ENCODE measurements at regions not wholly inside any gene's neighbourhood (a gene's known extent, or its start where the extent isn't known, plus 50 kb on each side); places are given as distances from the start of the nearest gene placed in this dataset.

GRCh38 chr3:107184375-107184774, 192.9 kb upstream of the CCDC54 start:
- no peaks in the 10 kb centered on the region for H3K4me1 ChIP-seq
- H3K4me3 ChIP-seq (replicated peaks in 1 of 3): no peak overlapping the region
- no peak overlapping the region for H3K27ac ChIP-seq
- WGBS, 2 donors: 89 to 95% methylated on average over 2 of the region's 2 CpGs
- no peaks in the 10 kb centered on the region for H3K36me3 ChIP-seq
- TF ChIP-seq, protein P1, sequence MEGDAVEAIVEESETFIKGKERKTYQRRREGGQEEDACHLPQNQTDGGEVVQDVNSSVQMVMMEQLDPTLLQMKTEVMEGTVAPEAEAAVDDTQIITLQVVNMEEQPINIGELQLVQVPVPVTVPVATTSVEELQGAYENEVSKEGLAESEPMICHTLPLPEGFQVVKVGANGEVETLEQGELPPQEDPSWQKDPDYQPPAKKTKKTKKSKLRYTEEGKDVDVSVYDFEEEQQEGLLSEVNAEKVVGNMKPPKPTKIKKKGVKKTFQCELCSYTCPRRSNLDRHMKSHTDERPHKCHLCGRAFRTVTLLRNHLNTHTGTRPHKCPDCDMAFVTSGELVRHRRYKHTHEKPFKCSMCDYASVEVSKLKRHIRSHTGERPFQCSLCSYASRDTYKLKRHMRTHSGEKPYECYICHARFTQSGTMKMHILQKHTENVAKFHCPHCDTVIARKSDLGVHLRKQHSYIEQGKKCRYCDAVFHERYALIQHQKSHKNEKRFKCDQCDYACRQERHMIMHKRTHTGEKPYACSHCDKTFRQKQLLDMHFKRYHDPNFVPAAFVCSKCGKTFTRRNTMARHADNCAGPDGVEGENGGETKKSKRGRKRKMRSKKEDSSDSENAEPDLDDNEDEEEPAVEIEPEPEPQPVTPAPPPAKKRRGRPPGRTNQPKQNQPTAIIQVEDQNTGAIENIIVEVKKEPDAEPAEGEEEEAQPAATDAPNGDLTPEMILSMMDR (IDR thresholded peaks at IDR 0.05): no peak
- TF ChIP-seq POLR2A (IDR thresholded peaks at IDR 0.05): no peak
- H3K9me3 ChIP-seq: no peaks in the 10 kb centered on the region
- H3K27me3 ChIP-seq: no peaks in the 10 kb centered on the region
- intact Hi-C loops (cut with DNase I): no loop called here
- no peak for DNase-seq

DNA sequence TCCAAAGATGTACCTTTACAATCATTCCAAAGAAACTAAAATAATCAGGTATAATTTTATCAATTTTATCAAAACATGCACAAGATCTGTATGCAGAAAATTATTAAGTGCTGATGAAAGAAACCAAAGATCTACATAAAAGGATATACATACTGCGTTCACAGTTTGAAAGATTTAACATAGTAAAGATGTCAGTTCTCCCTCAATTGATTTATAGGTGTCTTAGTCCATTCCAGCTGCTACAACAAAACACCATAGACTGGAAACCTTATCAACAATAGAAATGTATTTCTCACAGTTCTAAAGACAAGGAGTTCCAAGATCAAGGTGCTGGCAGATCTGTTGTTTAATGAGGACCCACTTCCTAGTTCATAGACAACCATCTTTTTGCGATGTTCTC, 189.0 kb upstream of the CCDC54 start:
- Histone ChIP-seq H3K4me3 (replicated peaks in 1 of 3) (no peak overlapping the region), H3K36me3 (no peaks in the 10 kb centered on the region), H3K9me3 (no peaks in the 10 kb centered on the region), H3K27me3 (no peaks in the 10 kb centered on the region), H3K4me1 (no peaks in the 10 kb centered on the region), H3K27ac (no peak overlapping the region)
- 94 to 95% methylated on average over 2 of the region's 2 CpGs for WGBS, 2 donors
- no peak for TF ChIP-seq POLR2A (IDR thresholded peaks at IDR 0.05)
- TF ChIP-seq, protein P1 (IDR thresholded peaks at IDR 0.05): no peak
- intact Hi-C loops (cut with DNase I): no loop called here
- DNase-seq: no peak

DNA sequence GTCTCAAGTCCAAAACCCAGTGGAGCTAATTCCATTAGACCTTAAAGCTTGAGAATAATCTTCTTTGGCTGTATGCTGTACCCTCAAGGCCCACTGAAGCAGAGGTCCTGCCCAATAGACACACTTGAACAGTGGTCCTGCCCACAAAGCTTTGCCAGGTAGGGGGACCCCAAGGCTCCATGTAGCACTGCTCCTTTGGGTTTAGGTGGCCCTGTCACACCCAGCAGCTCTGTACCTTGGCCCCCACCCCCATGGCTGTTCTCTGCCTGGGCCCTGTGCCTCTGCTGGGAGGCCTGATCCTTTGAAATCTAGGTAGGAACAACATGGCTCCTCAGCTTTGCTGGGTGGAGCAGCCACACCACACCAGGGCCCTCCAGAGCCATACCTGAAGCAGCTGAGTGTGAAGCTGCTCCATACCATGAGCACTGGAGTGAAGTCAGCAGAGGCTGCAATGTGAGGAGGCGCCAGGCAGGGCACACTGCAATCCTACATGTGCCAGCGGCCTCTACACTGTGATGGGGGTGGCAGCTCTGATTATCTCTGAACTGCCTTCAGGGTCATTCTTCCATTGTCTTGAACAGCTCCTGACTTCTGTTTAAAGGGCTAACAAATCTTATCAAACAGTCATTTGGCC, 188.0 kb upstream of the CCDC54 start:
- no peak for DNase-seq
- TF ChIP-seq, protein P1 (IDR thresholded peaks at IDR 0.05): no peak
- no peak for TF ChIP-seq POLR2A (IDR thresholded peaks at IDR 0.05)
- no peaks in the 10 kb centered on the region for H3K36me3 ChIP-seq
- 92 to 94% methylated on average over 2 of the region's 2 CpGs for WGBS, 2 donors
- no peak overlapping the region for H3K4me3 ChIP-seq (replicated peaks in 1 of 3)
- no peaks in the 10 kb centered on the region for H3K4me1 ChIP-seq
- H3K27me3 ChIP-seq: no peaks in the 10 kb centered on the region
- H3K9me3 ChIP-seq: no peaks in the 10 kb centered on the region
- intact Hi-C loops (cut with DNase I): no loop called here
- no peak overlapping the region for H3K27ac ChIP-seq

DNA sequence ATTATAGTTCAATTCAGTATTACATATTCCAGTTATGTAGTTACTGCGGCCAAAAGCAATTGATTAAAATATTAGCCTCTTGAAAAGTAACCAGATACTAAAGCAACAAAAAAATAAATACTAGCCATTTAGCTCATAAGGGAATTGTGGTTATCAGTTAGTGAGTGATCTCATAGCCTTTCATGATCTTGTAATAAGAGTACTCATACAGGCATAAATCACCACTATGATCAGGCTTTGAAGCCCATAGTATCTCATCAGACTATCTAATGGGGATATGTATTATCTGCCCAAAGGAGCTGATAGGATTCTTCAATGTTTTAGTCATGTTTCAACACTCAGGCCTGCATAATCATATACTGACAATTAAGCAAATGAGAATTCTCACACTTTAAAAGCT, 184.1 kb upstream of the CCDC54 start:
- Histone ChIP-seq H3K27me3 (no peaks in the 10 kb centered on the region), H3K27ac (no peak overlapping the region), H3K4me1 (no peaks in the 10 kb centered on the region), H3K9me3 (no peaks in the 10 kb centered on the region), H3K36me3 (no peaks in the 10 kb centered on the region), H3K4me3 (replicated peaks in 1 of 3) (no peak overlapping the region)
- DNase-seq: no peak
- TF ChIP-seq POLR2A (IDR thresholded peaks at IDR 0.05): no peak
- TF ChIP-seq, protein P1 (IDR thresholded peaks at IDR 0.05): no peak
- 89 to 92% methylated on average over 1 of the region's 1 CpG for WGBS, 2 donors
- intact Hi-C loops (cut with DNase I): no loop called here

DNA sequence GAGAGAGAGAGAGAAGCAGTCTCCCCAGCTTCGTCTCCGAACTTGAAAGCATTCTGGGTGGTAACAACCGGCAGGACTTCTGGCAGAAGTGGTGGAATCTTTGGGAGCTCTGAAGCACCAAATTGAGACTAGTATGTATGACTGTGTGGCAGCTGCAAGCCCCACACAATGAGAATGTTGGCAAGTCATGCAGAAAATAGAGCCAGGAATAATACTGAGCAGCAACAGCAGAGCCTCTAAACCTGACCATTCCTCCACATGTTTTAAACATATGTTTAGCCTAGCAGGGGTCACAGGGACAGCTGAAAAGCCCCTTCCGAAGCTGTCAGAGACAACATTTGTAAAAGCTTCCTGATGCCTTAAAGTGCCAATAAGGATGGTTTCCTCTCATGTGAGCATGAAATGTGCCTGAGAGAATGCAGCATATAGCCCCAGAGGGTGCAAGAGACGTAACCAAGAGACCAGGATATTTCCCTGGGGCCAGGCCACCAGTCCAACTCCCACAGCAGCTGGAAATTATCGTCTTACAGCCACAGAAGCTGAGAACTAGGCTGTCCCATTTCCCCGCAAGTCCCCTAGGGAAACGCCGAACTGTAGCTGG, 178.6 kb upstream of the CCDC54 start:
- H3K9me3 ChIP-seq: no peaks in the 10 kb centered on the region
- H3K27ac ChIP-seq: no peak overlapping the region
- no peak overlapping the region for H3K4me3 ChIP-seq (replicated peaks in 1 of 3)
- no peaks in the 10 kb centered on the region for H3K27me3 ChIP-seq
- H3K36me3 ChIP-seq: no peaks in the 10 kb centered on the region
- DNase-seq: no peak
- TF ChIP-seq, protein P1 (IDR thresholded peaks at IDR 0.05): no peak
- TF ChIP-seq POLR2A (IDR thresholded peaks at IDR 0.05): no peak
- H3K4me1 ChIP-seq: no peaks in the 10 kb centered on the region
- WGBS, 2 donors: 65 to 68% methylated on average over 9 of the region's 9 CpGs
- intact Hi-C loops (cut with DNase I): no loop called here
